Loucy (cell line): ENCODE measurements at regions not wholly inside any gene's neighbourhood (a gene's known extent, or its start where the extent isn't known, plus 50 kb on each side); places are given as distances from the start of the nearest gene placed in this dataset.

Source experiments
- EZH2phosphoT487 ChIP-seq: fragments of 200-600 bp; IDR thresholded peaks from 2 replicates; pipeline ENCODE4 v1.6.1; 2018; ENCODE audit warnings: antibody characterized with exemption, mild to moderate bottlenecking, moderate library complexity, borderline replicate concordance
- TF ChIP-seq, protein P1 (sequence below): fragments of 200-600 bp; sonication (generic); conservative IDR thresholded peaks from 2 replicates; pipeline ENCODE4 v1.5.1; 2014; ENCODE audit warnings: mild to moderate bottlenecking, antibody characterized with exemption, low read length

DNA sequence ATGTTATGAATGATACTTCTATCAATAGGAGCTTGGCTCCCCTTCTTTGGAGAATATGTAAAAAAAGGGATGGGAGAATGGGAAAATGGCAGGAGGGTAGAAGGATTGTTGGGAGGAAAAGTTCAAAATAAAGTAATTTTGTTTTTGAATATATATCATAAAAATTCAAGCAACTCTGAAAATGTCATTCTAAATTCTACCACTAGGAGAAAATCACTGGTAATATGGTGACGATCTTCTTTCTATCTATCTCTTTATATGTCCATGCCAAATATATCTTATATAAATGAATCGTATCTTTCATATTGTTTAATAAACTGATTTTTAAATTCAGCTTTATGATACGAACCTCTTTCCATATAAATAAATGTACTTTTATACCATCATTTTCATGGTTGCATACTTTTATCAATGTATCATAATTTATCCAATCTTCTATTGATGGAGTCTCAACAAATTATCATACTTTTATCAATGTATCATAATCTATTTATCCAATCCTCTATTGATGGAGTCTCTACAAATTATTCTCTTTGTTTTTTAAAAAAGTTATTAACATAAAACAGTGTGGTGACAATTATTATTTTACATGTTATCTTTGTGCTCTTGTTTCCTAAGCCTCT, 73.7 kb upstream of the MARK1 start:
- TF ChIP-seq, protein P1, sequence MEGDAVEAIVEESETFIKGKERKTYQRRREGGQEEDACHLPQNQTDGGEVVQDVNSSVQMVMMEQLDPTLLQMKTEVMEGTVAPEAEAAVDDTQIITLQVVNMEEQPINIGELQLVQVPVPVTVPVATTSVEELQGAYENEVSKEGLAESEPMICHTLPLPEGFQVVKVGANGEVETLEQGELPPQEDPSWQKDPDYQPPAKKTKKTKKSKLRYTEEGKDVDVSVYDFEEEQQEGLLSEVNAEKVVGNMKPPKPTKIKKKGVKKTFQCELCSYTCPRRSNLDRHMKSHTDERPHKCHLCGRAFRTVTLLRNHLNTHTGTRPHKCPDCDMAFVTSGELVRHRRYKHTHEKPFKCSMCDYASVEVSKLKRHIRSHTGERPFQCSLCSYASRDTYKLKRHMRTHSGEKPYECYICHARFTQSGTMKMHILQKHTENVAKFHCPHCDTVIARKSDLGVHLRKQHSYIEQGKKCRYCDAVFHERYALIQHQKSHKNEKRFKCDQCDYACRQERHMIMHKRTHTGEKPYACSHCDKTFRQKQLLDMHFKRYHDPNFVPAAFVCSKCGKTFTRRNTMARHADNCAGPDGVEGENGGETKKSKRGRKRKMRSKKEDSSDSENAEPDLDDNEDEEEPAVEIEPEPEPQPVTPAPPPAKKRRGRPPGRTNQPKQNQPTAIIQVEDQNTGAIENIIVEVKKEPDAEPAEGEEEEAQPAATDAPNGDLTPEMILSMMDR = peak; percentile 41
- no peak for TF ChIP-seq EZH2phosphoT487
